ENCODE measurements at regions not wholly inside any gene's neighbourhood (a gene's known extent, or its start where the extent isn't known, plus 50 kb on each side); places are given as distances from the start of the nearest gene placed in this dataset.

GRCh38 chr4:128484896-128485295, 197.3 kb upstream of the PGRMC2 start:
- Histone ChIP-seq H3K4me3 (ENCODE audit: low read depth, low read length, poor library complexity, severe bottlenecking) (no peak overlapping the region), H3K4me1 (ENCODE audit: insufficient read depth, low read length, poor library complexity, severe bottlenecking) (no peaks in the 10 kb centered on the region), H3K27ac (ENCODE audit: low read depth, low read length, poor library complexity, severe bottlenecking) (no peak overlapping the region), H4K20me1 (ENCODE audit: insufficient read depth, low read length) (no peaks in the 10 kb centered on the region), H3K9me3 (ENCODE audit: low read length) (no peaks in the 10 kb centered on the region), H3K79me2 (ENCODE audit: insufficient read depth, low read depth, low read length) (no peaks in the 10 kb centered on the region), H3K36me3 (ENCODE audit: insufficient read depth, low read length) (no peaks in the 10 kb centered on the region), H3K4me2 (ENCODE audit: low read length) (no peak overlapping the region), H3K9me2 (ENCODE audit: insufficient read depth, low read length) (no peaks in the 10 kb centered on the region), H2AFZ (ENCODE audit: low read length) (no peak overlapping the region)
- no peak for DNase-seq (ENCODE audit: low spot score)
- POLR2A ChIA-PET, result no interaction called here
- no TSS peak for BruUV-seq (replicated peaks)
- intact Hi-C loops (cut with micrococcal nuclease; ENCODE audit: unreplicated experiment), result no loop called here
- TF ChIP-seq CTCF (conservative IDR thresholded peaks at IDR 0.05; ENCODE audit: low read length) (no peak), EZH2phosphoT487 (IDR thresholded peaks at IDR 0.05; ENCODE audit: borderline replicate concordance, low read depth, low read length) (no peak)
- CTCF ChIA-PET (ENCODE audit: unreplicated experiment), result no interaction called here

GRCh38 chr4:128483816-128484215, 196.2 kb upstream of the PGRMC2 start:
- H2AFZ ChIP-seq (ENCODE audit: low read length), result no peak overlapping the region
- H3K9me2 ChIP-seq (ENCODE audit: insufficient read depth, low read length), result no peaks in the 10 kb centered on the region
- H3K79me2 ChIP-seq (ENCODE audit: insufficient read depth, low read depth, low read length), result no peaks in the 10 kb centered on the region
- no peaks in the 10 kb centered on the region for H3K4me1 ChIP-seq (ENCODE audit: insufficient read depth, low read length, poor library complexity, severe bottlenecking)
- TF ChIP-seq CTCF (conservative IDR thresholded peaks at IDR 0.05; ENCODE audit: low read length), result no peak
- no peak for TF ChIP-seq EZH2phosphoT487 (IDR thresholded peaks at IDR 0.05; ENCODE audit: borderline replicate concordance, low read depth, low read length)
- no peak overlapping the region for H3K27ac ChIP-seq (ENCODE audit: low read depth, low read length, poor library complexity, severe bottlenecking)
- DNase-seq (ENCODE audit: low spot score), result no peak
- ChIA-PET CTCF (ENCODE audit: unreplicated experiment) (no interaction called here), POLR2A (interaction anchor here (0.8 kb wide), 1 partner anchor 10 kb away, joined by 4 read pairs; no protein-coding TSS in a partner anchor)
- BruUV-seq (replicated peaks), result no TSS peak
- no peak overlapping the region for H3K4me2 ChIP-seq (ENCODE audit: low read length)
- intact Hi-C loops (cut with micrococcal nuclease; ENCODE audit: unreplicated experiment), result no loop called here
- no peak overlapping the region for H3K4me3 ChIP-seq (ENCODE audit: low read depth, low read length, poor library complexity, severe bottlenecking)
- no peaks in the 10 kb centered on the region for H4K20me1 ChIP-seq (ENCODE audit: insufficient read depth, low read length)
- H3K9me3 ChIP-seq (ENCODE audit: low read length), result no peaks in the 10 kb centered on the region
- no peaks in the 10 kb centered on the region for H3K36me3 ChIP-seq (ENCODE audit: insufficient read depth, low read length)

- no peaks in the 10 kb centered on the region for H3K79me2 ChIP-seq (ENCODE audit: insufficient read depth, low read depth, low read length)
- no peak overlapping the region for H2AFZ ChIP-seq (ENCODE audit: low read length)
- no peak for TF ChIP-seq CTCF (conservative IDR thresholded peaks at IDR 0.05; ENCODE audit: low read length)
- TF ChIP-seq EZH2phosphoT487 (IDR thresholded peaks at IDR 0.05; ENCODE audit: borderline replicate concordance, low read depth, low read length), result no peak
- no peaks in the 10 kb centered on the region for H4K20me1 ChIP-seq (ENCODE audit: insufficient read depth, low read length)
- intact Hi-C loops (cut with micrococcal nuclease; ENCODE audit: unreplicated experiment), result no loop called here
- H3K4me2 ChIP-seq (ENCODE audit: low read length), result no peak overlapping the region
- ChIA-PET CTCF (ENCODE audit: unreplicated experiment) (no interaction called here), POLR2A (no interaction called here)
- no peaks in the 10 kb centered on the region for H3K9me3 ChIP-seq (ENCODE audit: low read length)
- H3K9me2 ChIP-seq (ENCODE audit: insufficient read depth, low read length), result no peaks in the 10 kb centered on the region
- H3K4me3 ChIP-seq (ENCODE audit: low read depth, low read length, poor library complexity, severe bottlenecking), result no peak overlapping the region
- H3K4me1 ChIP-seq (ENCODE audit: insufficient read depth, low read length, poor library complexity, severe bottlenecking), result no peaks in the 10 kb centered on the region
- no peak for DNase-seq (ENCODE audit: low spot score)
- BruUV-seq (replicated peaks), result no TSS peak
- H3K36me3 ChIP-seq (ENCODE audit: insufficient read depth, low read length), result no peaks in the 10 kb centered on the region
- H3K27ac ChIP-seq (ENCODE audit: low read depth, low read length, poor library complexity, severe bottlenecking), result no peak overlapping the region
Observed at GRCh38 chr4:128483041-128483440, 195.4 kb upstream of the PGRMC2 start.
